Smooth muscle cell (in vitro differentiated cells): ENCODE measurements at regions not wholly inside any gene's neighbourhood (a gene's known extent, or its start where the extent isn't known, plus 50 kb on each side); places are given as distances from the start of the nearest gene placed in this dataset.

Experiments
- DNase-seq: peaks from one replicate; lab custom pipeline; 2025; ENCODE audit not compliant: unreplicated experiment; lab: John Stamatoyannopoulos, UW
- H2AFZ ChIP-seq: fragments of 200-600 bp; sonication (generic); 2 replicates; pipeline ENCODE4 v1.6.0; 2016; ENCODE audit warnings: antibody characterized with exemption, low read depth, mild to moderate bottlenecking
- H3F3A ChIP-seq: fragments of 200-600 bp; sonication (generic); 2 replicates; pipeline ENCODE4 v1.6.0; 2017; ENCODE audit warnings: antibody characterized with exemption, low read depth
- H3K27ac ChIP-seq: fragments of 200-600 bp; sonication (generic); 2 replicates; pipeline ENCODE4 v1.5.1; 2016; ENCODE audit warnings: low read depth, mild to moderate bottlenecking
- H3K27me3 ChIP-seq: fragments of 200-600 bp; sonication (generic); 2 replicates; pipeline ENCODE4 v1.6.1; 2016; ENCODE audit warnings: low read depth, mild to moderate bottlenecking
- H3K36me3 ChIP-seq: fragments of 200-600 bp; sonication (generic); 2 replicates; pipeline ENCODE4 v1.5.1; 2016; ENCODE audit warnings: low read depth
- H3K4me1 ChIP-seq: fragments of 200-600 bp; sonication (generic); 2 replicates; pipeline ENCODE4 v1.5.1; 2016; ENCODE audit warnings: low read depth
- H3K4me2 ChIP-seq: fragments of 200-600 bp; sonication (generic); 2 replicates; pipeline ENCODE4 v1.6.0; 2016; ENCODE audit warnings: mild to moderate bottlenecking
- H3K4me3 ChIP-seq: fragments of 200-600 bp; sonication (generic); 2 replicates; pipeline ENCODE4 v1.5.1; 2016; ENCODE audit warnings: mild to moderate bottlenecking
- H3K79me2 ChIP-seq: fragments of 200-600 bp; sonication (generic); 2 replicates; pipeline ENCODE4 v1.6.0; 2016; ENCODE audit warnings: low read depth, mild to moderate bottlenecking
- H3K9ac ChIP-seq: fragments of 200-600 bp; sonication (generic); 2 replicates; pipeline ENCODE4 v1.6.0; 2016; ENCODE audit warnings: low read depth
- H3K9me3 ChIP-seq: fragments of 200-600 bp; sonication (generic); replicated peaks from 2 replicates; pipeline ENCODE4 v1.5.1; 2016; ENCODE audit warnings: low read depth
- H4K20me1 ChIP-seq: fragments of 200-600 bp; sonication (generic); 2 replicates; pipeline ENCODE4 v1.6.0; 2016; ENCODE audit warnings: low read depth
- CTCF ChIP-seq: fragments of 200-600 bp; sonication (generic); IDR thresholded peaks from 2 replicates; pipeline ENCODE4 v1.5.1; 2017; ENCODE audit warnings: borderline replicate concordance, mild to moderate bottlenecking, antibody characterized with exemption; ENCODE audit not compliant: insufficient read depth, poor library complexity, severe bottlenecking
- WGBS: methylation state at CpG from one replicate; pipeline ENCODE4 v1.1.7; 2016; ENCODE audit warnings: low lambda C conversion rate; 5-methylcytosine and 5-hydroxymethylcytosine counted together

GRCh38 chrX:145099204-145099603 lies 148.1 kb upstream of the SPANXN1 start:
- Histone ChIP-seq H2AFZ (no peak overlapping the region), H3K4me1 (no peaks in the 10 kb centered on the region), H3K79me2 (no peaks in the 10 kb centered on the region), H3K9ac (no peak overlapping the region), H3K4me3 (no peak overlapping the region), H3K36me3 (no peaks in the 10 kb centered on the region), H3K9me3 (no peaks in the 10 kb centered on the region), H3K27me3 (no peaks in the 10 kb centered on the region), H4K20me1 (no peaks in the 10 kb centered on the region), H3F3A (no peaks in the 10 kb centered on the region), H3K27ac (no peak overlapping the region), H3K4me2 (no peak overlapping the region)
- TF ChIP-seq CTCF, result no peak
- WGBS, result 40% methylated on average over 4 of the region's 4 CpGs
- no peak for DNase-seq
